Caki2 (cell line): ENCODE measurements at regions not wholly inside any gene's neighbourhood (a gene's known extent, or its start where the extent isn't known, plus 50 kb on each side); places are given as distances from the start of the nearest gene placed in this dataset.
"Not testable (repeated sequence)": the region's sequence is repeated elsewhere in the genome, so short reads cannot be mapped to it uniquely, and the experiment has no call there.

Source experiments
- DNase-seq: peaks from one replicate; pipeline ENCODE4 v3.0.0-alpha.2; 2015; ENCODE audit warnings: low read depth
- in situ Hi-C: cut with HindIII; loops from 2 replicates; pipeline ENCODE4 v1.10.0; 2016; ENCODE audit warnings: low sequenced_read_pairs, low pct_unique_long_range_greater_than_20kb, mixed read lengths

DNA sequence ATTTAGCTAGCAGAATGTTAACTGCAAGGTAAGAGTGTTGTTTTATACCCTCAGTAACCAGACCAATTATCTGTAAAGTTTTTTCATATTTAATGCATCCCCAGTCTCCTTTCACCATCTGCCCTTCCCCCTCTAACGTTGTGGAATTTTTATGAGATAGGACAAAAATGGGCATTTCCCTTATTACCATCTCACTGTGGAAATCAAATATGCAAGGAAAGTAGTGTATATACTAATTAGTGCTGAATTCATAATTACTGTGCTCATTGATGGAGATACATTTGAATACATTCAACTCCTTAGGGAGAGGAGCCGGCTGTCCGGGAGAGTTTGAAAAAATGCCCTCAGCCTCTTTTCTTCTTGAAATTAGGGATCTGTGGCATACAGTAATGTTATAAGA, 423.4 kb upstream of the MGMT start:
- in situ Hi-C loops: no loop called here
- no peak for DNase-seq

GRCh38 chr10:129045599-129045998, 421.4 kb upstream of the MGMT start:
- DNase-seq: no peak
- in situ Hi-C loops: no loop called here

- DNase-seq: no peak
- in situ Hi-C loops: no loop called here
Observed at GRCh38 chr10:129046065-129046681, 420.9 kb upstream of the MGMT start.

GRCh38 chr10:129046962-129047361, 420.1 kb upstream of the MGMT start:
- in situ Hi-C loops: no loop called here
- no peak for DNase-seq

DNA sequence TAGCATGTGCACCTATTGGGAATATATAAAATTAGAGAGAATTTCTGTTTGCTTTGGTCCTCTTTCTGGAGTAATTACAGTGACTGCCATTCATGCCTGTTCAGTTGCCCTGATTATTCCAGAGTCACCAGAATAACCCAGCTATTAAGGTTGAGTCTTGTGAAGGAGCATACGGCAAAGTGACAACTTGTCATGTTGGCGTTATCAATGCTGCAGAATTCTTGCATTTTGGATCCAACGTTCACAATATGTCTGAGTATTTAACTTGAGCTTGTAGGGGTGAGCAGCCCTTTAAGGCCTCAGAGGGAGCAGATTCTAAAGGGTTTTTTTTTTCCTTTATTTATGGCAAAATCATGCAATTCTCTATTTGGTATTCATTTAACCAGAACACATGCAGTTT, 419.4 kb upstream of the MGMT start:
- no peak for DNase-seq
- in situ Hi-C loops: no loop called here

DNA sequence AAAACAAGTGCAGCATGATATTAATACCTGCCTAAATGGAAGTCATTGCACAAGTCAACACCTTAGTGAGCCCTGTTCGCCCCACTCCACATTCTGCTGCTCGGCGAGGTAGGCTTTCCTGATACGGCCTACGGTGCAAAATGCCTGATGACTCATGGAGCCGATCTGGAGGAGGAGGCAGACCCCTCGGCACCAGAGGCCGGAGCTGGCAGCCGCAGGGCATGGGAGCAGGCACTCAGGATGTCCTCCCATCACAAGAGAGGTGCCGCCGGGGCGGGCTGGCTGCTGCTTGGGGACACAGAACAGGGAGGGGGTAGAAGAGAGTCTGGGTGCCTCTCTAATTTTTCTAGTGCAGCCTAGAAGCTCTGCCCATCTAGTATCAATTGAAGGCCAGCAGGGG, 418.5 kb upstream of the MGMT start:
- DNase-seq: no peak
- in situ Hi-C loops: no loop called here

DNA sequence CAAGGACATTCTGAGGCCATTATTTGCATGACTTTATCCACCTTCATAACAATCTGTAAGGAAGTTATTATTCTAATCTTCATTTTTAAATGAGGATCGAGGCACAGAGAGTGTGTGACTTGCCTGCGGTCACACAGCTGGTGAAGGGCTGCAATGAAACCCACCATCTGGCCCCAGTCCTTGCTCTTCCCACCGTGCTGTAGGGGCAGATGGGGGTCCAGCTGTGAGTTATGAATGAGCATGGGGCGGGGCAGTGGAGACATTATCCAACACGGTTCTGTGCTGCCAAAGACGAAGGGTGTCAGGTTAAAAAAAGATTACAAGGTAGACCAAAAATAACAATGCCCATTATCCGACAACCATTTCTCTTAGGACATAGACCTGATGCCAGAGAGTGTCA, 417.5 kb upstream of the MGMT start:
- no peak for DNase-seq
- in situ Hi-C loops: no loop called here

GRCh38 chr10:129055225-129055624, 411.8 kb upstream of the MGMT start:
- in situ Hi-C loops: no loop called here
- DNase-seq: no peak

- in situ Hi-C loops: no loop called here
- no peak for DNase-seq
Observed at GRCh38 chr10:129055986-129056385, 411.1 kb upstream of the MGMT start.

DNA sequence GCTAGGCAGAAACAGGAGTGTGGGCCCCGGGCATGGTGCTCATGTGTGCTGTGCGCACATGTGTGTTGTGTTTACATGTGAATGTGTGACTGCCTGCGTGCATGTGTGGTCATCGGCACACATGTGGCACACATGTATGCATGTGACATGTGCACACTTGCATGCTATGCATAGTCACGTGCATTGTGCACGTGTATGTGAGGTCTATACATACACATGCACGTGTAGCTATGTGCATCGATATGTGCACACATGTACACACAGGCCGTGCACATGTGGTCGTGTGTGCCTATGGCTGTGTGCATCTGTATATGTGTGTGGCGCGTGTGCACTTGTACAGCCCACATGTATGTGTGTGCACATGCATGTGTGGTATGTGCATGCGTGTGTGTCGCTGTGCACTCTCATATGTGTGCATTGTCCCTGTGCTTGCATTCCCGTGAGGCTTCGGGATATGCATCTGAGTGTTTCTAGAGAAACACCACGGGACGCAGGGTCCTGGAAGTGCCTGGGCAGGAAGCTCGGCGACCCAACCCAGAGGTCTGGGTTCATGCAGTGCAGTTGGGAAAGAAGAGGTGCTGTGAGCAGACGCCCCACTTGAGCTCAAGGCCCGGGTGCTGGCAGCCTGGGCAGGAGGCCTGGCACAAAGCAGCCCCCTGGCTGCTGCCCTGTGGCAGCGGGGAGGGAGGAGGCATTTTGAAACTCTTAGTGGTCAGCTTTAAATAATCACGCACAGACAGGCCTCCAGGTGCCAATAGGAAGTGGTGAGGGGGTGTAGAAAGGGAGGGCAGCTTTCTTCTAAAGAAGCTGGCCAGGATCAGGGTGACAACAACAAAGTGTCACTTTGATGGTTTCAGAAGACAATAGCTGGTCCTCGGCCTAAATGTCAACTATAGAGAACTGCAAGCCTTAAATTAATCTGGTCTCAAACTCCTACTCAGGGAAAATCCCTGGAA, 410.0 kb upstream of the MGMT start:
- no peak for DNase-seq
- in situ Hi-C loops: no loop called here

GRCh38 chr10:129057856-129058663, 409.0 kb upstream of the MGMT start:
- DNase-seq: no peak
- in situ Hi-C loops: no loop called here

DNA sequence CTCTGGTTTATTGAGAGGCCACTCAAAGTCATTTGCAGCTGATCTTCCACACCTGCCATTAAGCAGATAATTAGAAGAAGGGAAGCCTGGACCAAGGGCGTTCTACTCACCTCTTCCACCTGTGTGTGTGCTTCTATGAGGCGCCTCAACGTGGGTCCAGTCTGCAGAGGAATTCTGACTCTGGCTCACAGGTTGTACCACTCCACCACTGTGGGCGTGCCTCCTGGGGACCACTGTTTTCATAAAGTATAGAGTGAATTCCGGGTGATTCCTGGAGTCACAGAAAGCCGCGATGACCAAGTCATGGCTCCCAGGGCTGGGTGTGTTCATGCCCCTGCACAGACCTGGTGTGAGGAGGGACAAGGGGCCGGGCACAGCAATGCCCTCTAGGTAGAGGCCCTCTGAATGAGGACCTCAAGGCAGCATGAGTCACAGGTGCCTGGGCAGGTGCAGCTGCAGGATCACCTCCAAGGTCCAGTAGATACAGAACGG, 408.3 kb upstream of the MGMT start:
- in situ Hi-C loops: no loop called here
- DNase-seq: no peak

- no peak for DNase-seq
- in situ Hi-C loops: no loop called here
Observed at GRCh38 chr10:129059977-129060376, 407.1 kb upstream of the MGMT start.

- DNase-seq: no peak
- in situ Hi-C loops: no loop called here
Observed at GRCh38 chr10:129063212-129063611, 403.8 kb upstream of the MGMT start.

DNA sequence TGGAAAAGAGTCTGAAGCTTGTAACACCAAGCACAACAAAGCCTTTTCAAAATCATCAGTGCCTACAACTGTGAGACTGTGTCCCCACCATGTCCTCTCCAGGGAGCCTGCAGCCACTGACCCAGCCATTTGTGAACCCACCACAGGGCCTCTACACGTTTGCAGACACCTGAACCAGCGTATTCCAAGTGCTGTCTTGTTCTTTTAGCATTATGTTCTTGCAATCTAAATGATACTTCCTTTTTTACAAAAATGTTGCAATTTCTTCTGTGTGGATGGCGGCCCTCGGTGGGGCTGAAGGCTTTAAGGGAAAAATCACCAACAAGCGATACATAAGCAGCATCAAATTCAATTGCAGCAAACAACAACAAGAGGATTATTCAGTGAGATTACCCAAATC, 403.2 kb upstream of the MGMT start:
- DNase-seq: no peak
- in situ Hi-C loops: no loop called here

DNA sequence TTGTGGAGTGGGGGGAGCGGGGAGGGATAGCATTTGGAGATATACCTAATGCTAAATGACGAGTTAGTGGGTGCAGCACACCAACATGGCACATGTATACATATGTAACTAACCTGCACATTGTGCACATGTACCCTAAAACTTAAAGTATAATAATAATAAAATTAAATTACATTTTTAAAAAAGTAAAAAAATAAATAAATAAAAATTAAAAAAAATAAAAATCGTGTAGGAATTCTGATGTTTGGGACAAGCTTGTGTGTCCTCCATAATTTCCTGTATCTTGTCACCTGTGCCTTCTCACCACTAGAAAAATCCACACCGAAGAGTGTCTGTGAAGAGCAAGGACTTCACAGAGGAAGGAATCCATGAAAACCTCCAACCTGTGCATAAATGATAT, 400.5 kb upstream of the MGMT start:
- DNase-seq, in situ Hi-C loops: not testable (repeated sequence)

GRCh38 chr10:129071411-129071810, 395.6 kb upstream of the MGMT start:
- in situ Hi-C loops, DNase-seq: not testable (repeated sequence)

GRCh38 chr10:129074939-129075338, 392.1 kb upstream of the MGMT start:
- no peak for DNase-seq
- in situ Hi-C loops: no loop called here

GRCh38 chr10:129075508-129075907, 391.5 kb upstream of the MGMT start:
- in situ Hi-C loops: no loop called here
- no peak for DNase-seq
